ENCODE measurements at regions not wholly inside any gene's neighbourhood (a gene's known extent, or its start where the extent isn't known, plus 50 kb on each side); places are given as distances from the start of the nearest gene placed in this dataset.

DNA sequence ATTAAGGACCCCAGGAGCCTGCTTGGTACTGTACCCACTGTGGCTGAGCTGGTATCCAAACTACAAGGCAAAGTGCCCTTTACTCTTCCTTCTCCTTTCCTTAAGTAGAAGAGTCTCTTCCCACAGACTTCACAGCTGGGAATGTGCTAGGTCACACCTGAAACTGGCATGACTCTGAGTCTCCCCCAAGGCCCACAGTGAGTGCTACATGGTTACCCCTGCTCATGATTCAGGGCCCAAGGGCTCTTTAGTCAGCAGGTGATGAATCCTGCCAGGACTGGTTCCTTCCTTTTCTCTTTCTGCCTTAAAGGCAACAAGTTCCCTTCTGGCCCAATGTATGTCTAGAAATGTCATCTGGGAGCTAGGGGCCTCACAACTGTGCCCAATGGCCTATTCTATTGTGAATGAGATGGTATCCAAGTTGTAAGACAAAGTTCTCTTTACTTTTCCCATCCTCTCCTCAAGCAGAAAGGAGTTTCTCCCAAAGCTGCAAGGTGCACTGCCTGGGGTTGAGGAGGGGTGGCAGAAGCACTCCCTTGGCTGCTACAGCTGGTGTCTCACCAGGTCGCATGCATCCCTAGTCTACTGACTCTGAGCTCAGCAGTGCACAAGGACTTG, 134.4 kb downstream of the TMEM38B start:
- WGBS (ENCODE audit: extremely low coverage, insufficient read length, low lambda C conversion rate) = no CpG with 5 or more reads among the region's 1 CpG

More for the DNA sequence above, 134.4 kb downstream of the TMEM38B start:
- H2BK5ac ChIP-seq (ENCODE audit: insufficient read length, low read length) = no peak overlapping the region
- H4K5ac ChIP-seq (ENCODE audit: insufficient read length, low read depth, low read length) = no peak overlapping the region
- H3K9me3 ChIP-seq (ENCODE audit: control insufficient read depth, low read depth, low read length) = no peaks in the 10 kb centered on the region
- no peak for DNase-seq
- Mint-ChIP-seq H3K4me3 (no peak overlapping the region), H3K27me3 (ENCODE audit: low read depth) (no peaks in the 10 kb centered on the region), H3K9me3 (no peaks in the 10 kb centered on the region), H3K4me1 (no peaks in the 10 kb centered on the region), H3K27ac (no peak overlapping the region), H3K36me3 (ENCODE audit: insufficient read depth in 1 of 3, low read depth in 3 of 3) (no peaks in the 10 kb centered on the region)
- no peaks in the 10 kb centered on the region for H3K4me1 ChIP-seq (ENCODE audit: insufficient read depth, low read length)
- H3K79me2 ChIP-seq (ENCODE audit: insufficient read depth, low read length) = no peaks in the 10 kb centered on the region
- H3K27me3 ChIP-seq (ENCODE audit: insufficient read depth, low read length) = no peaks in the 10 kb centered on the region
- no peak overlapping the region for H3T11ph ChIP-seq (ENCODE audit: low read length)
- no peak overlapping the region for H4K8ac ChIP-seq (replicated peaks; ENCODE audit: insufficient read length, low read depth, low read length)
- no peaks in the 10 kb centered on the region for H4K20me1 ChIP-seq (ENCODE audit: control insufficient read depth, insufficient read depth, insufficient read length)
- H3K14ac ChIP-seq (ENCODE audit: insufficient read depth, low read length) = no peak overlapping the region
- no peak overlapping the region for H3K18ac ChIP-seq (ENCODE audit: insufficient read length, low read depth, low read length)
- H2AK5ac ChIP-seq (ENCODE audit: insufficient read length, low read length) = no peak overlapping the region
- TF ChIP-seq, protein P1, sequence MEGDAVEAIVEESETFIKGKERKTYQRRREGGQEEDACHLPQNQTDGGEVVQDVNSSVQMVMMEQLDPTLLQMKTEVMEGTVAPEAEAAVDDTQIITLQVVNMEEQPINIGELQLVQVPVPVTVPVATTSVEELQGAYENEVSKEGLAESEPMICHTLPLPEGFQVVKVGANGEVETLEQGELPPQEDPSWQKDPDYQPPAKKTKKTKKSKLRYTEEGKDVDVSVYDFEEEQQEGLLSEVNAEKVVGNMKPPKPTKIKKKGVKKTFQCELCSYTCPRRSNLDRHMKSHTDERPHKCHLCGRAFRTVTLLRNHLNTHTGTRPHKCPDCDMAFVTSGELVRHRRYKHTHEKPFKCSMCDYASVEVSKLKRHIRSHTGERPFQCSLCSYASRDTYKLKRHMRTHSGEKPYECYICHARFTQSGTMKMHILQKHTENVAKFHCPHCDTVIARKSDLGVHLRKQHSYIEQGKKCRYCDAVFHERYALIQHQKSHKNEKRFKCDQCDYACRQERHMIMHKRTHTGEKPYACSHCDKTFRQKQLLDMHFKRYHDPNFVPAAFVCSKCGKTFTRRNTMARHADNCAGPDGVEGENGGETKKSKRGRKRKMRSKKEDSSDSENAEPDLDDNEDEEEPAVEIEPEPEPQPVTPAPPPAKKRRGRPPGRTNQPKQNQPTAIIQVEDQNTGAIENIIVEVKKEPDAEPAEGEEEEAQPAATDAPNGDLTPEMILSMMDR (conservative IDR thresholded peaks at IDR 0.05) = no peak
- no peak overlapping the region for H4K91ac ChIP-seq (ENCODE audit: insufficient read length, low read depth, low read length)
- no peaks in the 10 kb centered on the region for H3K79me1 ChIP-seq (ENCODE audit: insufficient read depth, low read depth, low read length, poor library complexity, severe bottlenecking)
- no peak overlapping the region for H3K27ac ChIP-seq (ENCODE audit: insufficient read length, low read depth, low read length)
- H2AFZ ChIP-seq (ENCODE audit: low read length) = no peak overlapping the region
- H2BK12ac ChIP-seq (ENCODE audit: insufficient read length, low read depth, low read length) = no peak overlapping the region
- H3K4ac ChIP-seq (ENCODE audit: low read depth, low read length) = no peak overlapping the region
- H2BK15ac ChIP-seq (ENCODE audit: low read depth, low read length) = no peak overlapping the region
- H3K23ac ChIP-seq (ENCODE audit: insufficient read length, low read depth, low read length) = no peak overlapping the region
- no peaks in the 10 kb centered on the region for H3K23me2 ChIP-seq (ENCODE audit: insufficient read length, low read depth, low read length, poor library complexity, severe bottlenecking)
- H3K9ac ChIP-seq (ENCODE audit: extremely low read depth, insufficient read length, low read length) = no peak overlapping the region
- H3K56ac ChIP-seq (ENCODE audit: insufficient read length, low read depth, low read length) = no peak overlapping the region
- H2BK20ac ChIP-seq (ENCODE audit: low read depth, low read length, poor library complexity, severe bottlenecking) = no peak overlapping the region
- no peak overlapping the region for H2BK120ac ChIP-seq (ENCODE audit: low read depth, low read length, poor library complexity, severe bottlenecking)
- H3K4me2 ChIP-seq (ENCODE audit: insufficient read depth, insufficient read length, low read length) = no peak overlapping the region

All from H9 (cell line).